Liver (tissue), 3 donors: ENCODE measurements at regions not wholly inside any gene's neighbourhood (a gene's known extent, or its start where the extent isn't known, plus 50 kb on each side); places are given as distances from the start of the nearest gene placed in this dataset.
"Not testable (repeated sequence)": the region's sequence is repeated elsewhere in the genome, so short reads cannot be mapped to it uniquely, and the experiment has no call there.

ENCODE experiments used
- JUND ChIP-seq, 2 donors: IDR thresholded peaks; 2 replicates each; pipeline ENCODE4 v1.6.1; 2016; ENCODE audit warnings: antibody characterized with exemption in 2 of 2
- RAD21 ChIP-seq, 2 donors: IDR thresholded peaks; 2 replicates each; pipeline ENCODE4 v1.6.1; 2016; ENCODE audit warnings: antibody characterized with exemption in 2 of 2, mild to moderate bottlenecking in 2 of 2
- YY1 ChIP-seq: IDR thresholded peaks from 2 replicates; pipeline ENCODE4 v1.6.1; 2016; ENCODE audit warnings: antibody characterized with exemption, mild to moderate bottlenecking
- TF ChIP-seq, protein P1 (sequence below): fragments of 150-350 bp; IDR thresholded peaks from 2 replicates; pipeline ENCODE4 v1.5.1; 2017; ENCODE audit warnings: improper control_type of control experiment, low read depth, low read length; ENCODE audit not compliant: missing input control
- TF ChIP-seq, protein P2 (sequence below): IDR thresholded peaks from 2 replicates; pipeline ENCODE4 v1.6.1; 2016; ENCODE audit warnings: antibody characterized with exemption
- donor health status: healthy.
- donor health status: healthy.

DNA sequence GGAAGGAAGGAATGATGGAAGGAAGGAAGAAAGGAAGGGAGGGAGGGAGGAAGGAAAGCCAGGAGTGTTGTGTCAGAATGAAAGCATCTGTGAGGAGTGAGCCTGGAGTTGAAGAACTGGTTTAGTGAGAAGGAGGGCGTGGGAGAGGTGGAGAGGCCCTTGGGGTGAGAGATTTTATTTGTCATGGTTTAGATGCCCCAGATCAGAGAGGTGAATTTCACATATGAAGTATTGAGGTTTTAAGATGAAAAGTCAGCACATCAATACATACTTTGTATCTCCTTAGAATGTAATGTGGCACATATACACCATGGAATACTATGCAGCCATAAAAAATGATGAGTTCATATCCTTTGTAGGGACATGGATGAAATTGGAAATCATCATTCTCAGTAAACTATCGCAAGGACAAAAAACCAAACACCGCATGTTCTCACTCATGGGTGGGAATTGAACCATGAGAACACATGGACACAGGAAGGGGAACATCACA, 222.3 kb upstream of the ECI2 start:
- TF ChIP-seq, protein P1, sequence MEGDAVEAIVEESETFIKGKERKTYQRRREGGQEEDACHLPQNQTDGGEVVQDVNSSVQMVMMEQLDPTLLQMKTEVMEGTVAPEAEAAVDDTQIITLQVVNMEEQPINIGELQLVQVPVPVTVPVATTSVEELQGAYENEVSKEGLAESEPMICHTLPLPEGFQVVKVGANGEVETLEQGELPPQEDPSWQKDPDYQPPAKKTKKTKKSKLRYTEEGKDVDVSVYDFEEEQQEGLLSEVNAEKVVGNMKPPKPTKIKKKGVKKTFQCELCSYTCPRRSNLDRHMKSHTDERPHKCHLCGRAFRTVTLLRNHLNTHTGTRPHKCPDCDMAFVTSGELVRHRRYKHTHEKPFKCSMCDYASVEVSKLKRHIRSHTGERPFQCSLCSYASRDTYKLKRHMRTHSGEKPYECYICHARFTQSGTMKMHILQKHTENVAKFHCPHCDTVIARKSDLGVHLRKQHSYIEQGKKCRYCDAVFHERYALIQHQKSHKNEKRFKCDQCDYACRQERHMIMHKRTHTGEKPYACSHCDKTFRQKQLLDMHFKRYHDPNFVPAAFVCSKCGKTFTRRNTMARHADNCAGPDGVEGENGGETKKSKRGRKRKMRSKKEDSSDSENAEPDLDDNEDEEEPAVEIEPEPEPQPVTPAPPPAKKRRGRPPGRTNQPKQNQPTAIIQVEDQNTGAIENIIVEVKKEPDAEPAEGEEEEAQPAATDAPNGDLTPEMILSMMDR: not testable (repeated sequence)
- not testable (repeated sequence) for TF ChIP-seq RAD21 (IDR thresholded peaks at IDR 0.05); JUND (IDR thresholded peaks at IDR 0.05); YY1
- TF ChIP-seq, protein P2, sequence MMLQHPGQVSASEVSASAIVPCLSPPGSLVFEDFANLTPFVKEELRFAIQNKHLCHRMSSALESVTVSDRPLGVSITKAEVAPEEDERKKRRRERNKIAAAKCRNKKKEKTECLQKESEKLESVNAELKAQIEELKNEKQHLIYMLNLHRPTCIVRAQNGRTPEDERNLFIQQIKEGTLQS: not testable (repeated sequence)
